Neuronal stem cell (in vitro differentiated cells): ENCODE measurements at regions not wholly inside any gene's neighbourhood (a gene's known extent, or its start where the extent isn't known, plus 50 kb on each side); places are given as distances from the start of the nearest gene placed in this dataset.

Experiments
- DNase-seq: peaks from one replicate; pipeline ENCODE4 v3.0.0-alpha.2; 2013; ENCODE audit warnings: low spot score
- H2AFZ ChIP-seq: one replicate; pipeline ENCODE4 v1.6.1; 2013; ENCODE audit warnings: mild to moderate bottlenecking, low read length, inconsistent platforms
- H2AK5ac ChIP-seq: 2 replicates; pipeline ENCODE4 v1.6.1; 2013; ENCODE audit warnings: low read depth, mild to moderate bottlenecking, inconsistent platforms, low read length, moderate library complexity, mixed read lengths
- H2BK120ac ChIP-seq: 2 replicates; pipeline ENCODE4 v1.6.1; 2013; ENCODE audit warnings: low read depth, mild to moderate bottlenecking, inconsistent platforms, low read length, moderate library complexity, mixed read lengths
- H2BK12ac ChIP-seq: one replicate; pipeline ENCODE4 v1.6.1; 2013; ENCODE audit warnings: low read length, inconsistent platforms
- H2BK15ac ChIP-seq: 2 replicates; pipeline ENCODE4 v1.6.1; 2013; ENCODE audit warnings: mild to moderate bottlenecking, low read length, inconsistent platforms, mixed read lengths
- H2BK5ac ChIP-seq: one replicate; pipeline ENCODE4 v1.6.1; 2013; ENCODE audit warnings: inconsistent platforms, mild to moderate bottlenecking, low read length, moderate library complexity
- H3K14ac ChIP-seq: one replicate; pipeline ENCODE4 v1.6.1; 2013; ENCODE audit warnings: low read length, inconsistent platforms
- H3K18ac ChIP-seq: 2 replicates; pipeline ENCODE4 v1.6.1; 2013; ENCODE audit warnings: low read length, inconsistent platforms
- H3K23ac ChIP-seq: 2 replicates; pipeline ENCODE4 v1.6.1; 2013; ENCODE audit warnings: low read depth, mild to moderate bottlenecking, mixed read lengths, low read length, inconsistent platforms; ENCODE audit not compliant: poor library complexity
- H3K27ac ChIP-seq: replicated peaks from 3 replicates; pipeline ENCODE4 v1.5.1; 2013; ENCODE audit warnings: low read length, inconsistent platforms
- H3K27me3 ChIP-seq, 3 experiments: 2 replicates each; pipeline ENCODE4 v1.6.1; 2013; ENCODE audit warnings: low read length in 3 of 3, mild to moderate bottlenecking in 2 of 3, inconsistent platforms in 1 of 3, low read depth in 1 of 3, mixed read lengths in 1 of 3, moderate library complexity in 1 of 3; ENCODE audit not compliant: control insufficient read depth in 3 of 3, insufficient read depth in 3 of 3
- H3K36me3 ChIP-seq, 2 donors: replicated peaks in 1 of 2; 2 replicates each; pipeline ENCODE4 v1.6.1; 2013; ENCODE audit warnings: low read length in 2 of 2; ENCODE audit not compliant: control insufficient read depth in 2 of 2, insufficient read depth in 2 of 2
- H3K4ac ChIP-seq: 2 replicates; pipeline ENCODE4 v1.6.1; 2013; ENCODE audit warnings: inconsistent platforms, mild to moderate bottlenecking, low read length, moderate library complexity
- H3K4me1 ChIP-seq, 2 donors: 1 replicate in 1 of 2; 2 replicates in 1 of 2; pipeline ENCODE4 v1.6.1; 2013; ENCODE audit warnings: low read length in 2 of 2, low read depth in 1 of 2; ENCODE audit not compliant: control insufficient read depth in 2 of 2, insufficient read depth in 1 of 2
- H3K4me2 ChIP-seq: one replicate; pipeline ENCODE4 v1.6.1; 2013; ENCODE audit warnings: mild to moderate bottlenecking, low read length, inconsistent platforms; ENCODE audit not compliant: insufficient read depth, poor library complexity, severe bottlenecking
- H3K4me3 ChIP-seq, 2 donors: 2 replicates each; pipeline ENCODE4 v1.5.1; 2013; ENCODE audit warnings: low read length in 2 of 2, mild to moderate bottlenecking in 2 of 2, inconsistent platforms in 1 of 2, moderate library complexity in 1 of 2
- H3K79me1 ChIP-seq: one replicate; pipeline ENCODE4 v1.6.1; 2013; ENCODE audit warnings: low read depth, mild to moderate bottlenecking, inconsistent platforms, low read length, moderate library complexity
- H3K9ac ChIP-seq: one replicate; pipeline ENCODE4 v1.6.1; 2013; ENCODE audit warnings: mild to moderate bottlenecking, low read depth, low read length, inconsistent platforms; ENCODE audit not compliant: poor library complexity
- H3K9me3 ChIP-seq, 2 donors: replicated peaks in 1 of 2; 2 replicates each; pipeline versions ENCODE3 to v1.6.1; 2013; ENCODE audit warnings: low read length in 2 of 2, mild to moderate bottlenecking in 2 of 2, inconsistent platforms in 1 of 2, low read depth in 1 of 2, mixed read lengths in 1 of 2, moderate library complexity in 1 of 2; ENCODE audit not compliant: control insufficient read depth in 2 of 2, insufficient read depth in 1 of 2
- H4K8ac ChIP-seq: one replicate; pipeline ENCODE4 v1.6.1; 2013; ENCODE audit warnings: low read depth, mild to moderate bottlenecking, inconsistent platforms, low read length, moderate library complexity
- H4K91ac ChIP-seq: one replicate; pipeline ENCODE4 v1.6.1; 2013; ENCODE audit warnings: low read length, low read depth, mild to moderate bottlenecking, inconsistent platforms; ENCODE audit not compliant: poor library complexity
- WGBS, 2 donors: extraction: QIAGEN DNeasy Blood & Tissue Kit; methylation state at CpG; one replicate each; pipeline ENCODE4 v1.1.7; 2013; ENCODE audit warnings: missing lambda C conversion rate in 2 of 2, mixed read lengths in 1 of 2; ENCODE audit not compliant: insufficient read length in 2 of 2, insufficient replicate concordance in 1 of 2; ENCODE audit errors: extremely low coverage in 2 of 2; 5-methylcytosine and 5-hydroxymethylcytosine counted together

DNA sequence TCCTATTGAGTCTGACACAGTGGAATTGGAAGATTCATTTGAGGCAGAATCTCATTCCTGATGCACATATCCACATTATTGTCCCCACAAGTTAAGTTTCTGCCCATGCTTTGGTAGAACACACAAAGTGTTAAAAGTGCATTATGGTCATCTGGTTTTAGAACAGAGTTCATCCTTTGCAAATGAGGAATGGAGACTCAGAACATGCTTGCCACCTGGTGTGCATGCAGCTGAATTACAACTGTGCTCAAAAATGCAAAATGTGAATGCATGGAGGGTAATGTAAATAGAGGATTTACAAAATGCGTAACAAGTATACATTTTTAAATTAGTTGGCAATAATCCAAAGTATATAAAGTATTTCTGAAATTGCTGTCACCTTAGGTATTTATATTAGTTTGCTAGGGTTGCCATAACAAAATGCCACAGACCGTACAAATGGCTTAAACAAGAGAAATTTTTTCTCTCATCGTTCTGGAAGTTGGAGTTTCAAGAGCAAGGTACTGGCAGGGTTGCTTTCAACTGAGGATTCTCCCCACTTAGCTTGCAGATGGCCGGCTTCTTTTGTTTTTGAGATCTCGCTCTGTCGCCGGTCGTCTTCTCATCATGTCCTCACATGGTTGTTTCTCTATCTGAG, 671.1 kb downstream of the TAF11L14 start:
- Histone ChIP-seq H3K9ac (no peak overlapping the region), H2BK5ac (no peak overlapping the region), H3K79me1 (no peaks in the 10 kb centered on the region), H3K27ac (no peak overlapping the region), H3K23ac (no peak overlapping the region), H3K4ac (no peak overlapping the region), H3K36me3 (no peaks in the 10 kb centered on the region), H3K18ac (no peak overlapping the region), H3K4me2 (no peak overlapping the region), H2BK12ac (no peak overlapping the region), H3K14ac (no peak overlapping the region), H4K8ac (no peak overlapping the region), H3K27me3 (no peaks in the 10 kb centered on the region), H2BK120ac (no peak overlapping the region), H2AK5ac (no peak overlapping the region), H2BK15ac (no peak overlapping the region), H4K91ac (no peak overlapping the region), H3K9me3 (no peaks in the 10 kb centered on the region), H3K4me1 (peaks cover 0 to 2% of the 10 kb centered on the region in 2 donors), H2AFZ (peak overlapping the region; percentile 54), H3K4me3 (no peak overlapping the region)
- no CpG with 5 or more reads among the region's 8 CpGs for WGBS, 2 donors
- DNase-seq: peak; percentile 21

DNA sequence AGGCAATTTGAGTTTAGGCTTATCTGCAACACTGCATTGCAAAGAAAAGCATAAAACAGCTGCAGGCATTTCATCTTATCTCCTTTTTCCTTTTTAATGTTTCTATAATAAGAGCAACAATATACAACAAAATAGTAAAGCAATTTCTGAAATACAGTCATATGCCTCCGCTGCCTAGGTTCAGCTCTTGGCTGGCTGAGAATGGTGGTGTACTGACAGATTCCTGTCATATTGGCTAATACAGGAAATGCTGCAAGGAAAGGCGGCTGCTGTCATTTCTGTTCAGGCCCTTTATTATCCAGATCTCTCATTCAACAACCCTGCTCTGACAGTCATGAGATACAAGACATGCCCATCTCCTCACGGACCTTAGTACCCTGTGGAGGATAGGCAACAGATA, 677.0 kb downstream of the TAF11L14 start:
- Histone ChIP-seq H3K4me3 (no peak overlapping the region), H2BK15ac (no peak overlapping the region), H3K4ac (no peak overlapping the region), H2BK5ac (no peak overlapping the region), H4K91ac (no peak overlapping the region), H2BK12ac (no peak overlapping the region), H2AK5ac (no peak overlapping the region), H3K27ac (no peak overlapping the region), H3K14ac (no peak overlapping the region), H2BK120ac (no peak overlapping the region), H3K9ac (no peak overlapping the region), H3K36me3 (no peaks in the 10 kb centered on the region), H3K4me1 (no peaks in the 10 kb centered on the region), H4K8ac (no peak overlapping the region), H3K18ac (no peak overlapping the region), H3K23ac (no peak overlapping the region), H3K4me2 (no peak overlapping the region), H2AFZ (peak overlapping the region; percentile 33), H3K9me3 (no peaks in the 10 kb centered on the region), H3K27me3 (no peaks in the 10 kb centered on the region), H3K79me1 (no peaks in the 10 kb centered on the region)
- no CpG with 5 or more reads among the region's 3 CpGs for WGBS, 2 donors
- no peak for DNase-seq

DNA sequence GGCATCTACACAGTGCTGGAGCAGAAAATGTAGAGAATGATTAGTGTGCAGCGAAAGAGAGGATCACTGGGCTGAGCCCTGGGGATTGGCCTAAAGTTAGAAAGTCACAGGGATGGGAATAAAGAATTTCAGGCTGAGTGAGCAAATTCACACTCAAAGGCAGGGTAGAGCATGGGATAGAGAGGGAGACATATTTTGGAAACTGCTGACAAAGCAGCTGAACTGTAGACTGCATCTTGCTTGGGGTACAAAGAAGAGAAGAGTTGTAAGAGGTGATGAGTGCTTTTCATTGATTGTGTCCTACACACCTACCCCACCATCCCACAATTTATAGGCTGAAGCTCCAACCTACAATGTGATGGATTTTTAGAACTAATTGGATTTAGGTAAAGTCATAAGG, 677.8 kb downstream of the TAF11L14 start:
- no peak overlapping the region for H3K23ac ChIP-seq
- H3K4me1 ChIP-seq: no peaks in the 10 kb centered on the region
- no peak overlapping the region for H4K91ac ChIP-seq
- no peak overlapping the region for H3K9ac ChIP-seq
- no peak overlapping the region for H4K8ac ChIP-seq
- no peak overlapping the region for H2AK5ac ChIP-seq
- H3K14ac ChIP-seq: no peak overlapping the region
- H3K9me3 ChIP-seq: no peaks in the 10 kb centered on the region
- H2BK15ac ChIP-seq: no peak overlapping the region
- peak overlapping the region; percentile 21 for H2AFZ ChIP-seq
- no peak overlapping the region for H2BK120ac ChIP-seq
- H3K27ac ChIP-seq: no peak overlapping the region
- no peaks in the 10 kb centered on the region for H3K27me3 ChIP-seq
- no peak overlapping the region for H2BK12ac ChIP-seq
- no peak overlapping the region for H3K4me2 ChIP-seq
- H3K79me1 ChIP-seq: no peaks in the 10 kb centered on the region
- no peak overlapping the region for H3K4ac ChIP-seq
- H3K18ac ChIP-seq: no peak overlapping the region
- DNase-seq: no peak
- no CpG with 5 or more reads among the region's 1 CpG for WGBS, 2 donors
- H3K36me3 ChIP-seq: no peaks in the 10 kb centered on the region
- no peak overlapping the region for H2BK5ac ChIP-seq
- H3K4me3 ChIP-seq: no peak overlapping the region

DNA sequence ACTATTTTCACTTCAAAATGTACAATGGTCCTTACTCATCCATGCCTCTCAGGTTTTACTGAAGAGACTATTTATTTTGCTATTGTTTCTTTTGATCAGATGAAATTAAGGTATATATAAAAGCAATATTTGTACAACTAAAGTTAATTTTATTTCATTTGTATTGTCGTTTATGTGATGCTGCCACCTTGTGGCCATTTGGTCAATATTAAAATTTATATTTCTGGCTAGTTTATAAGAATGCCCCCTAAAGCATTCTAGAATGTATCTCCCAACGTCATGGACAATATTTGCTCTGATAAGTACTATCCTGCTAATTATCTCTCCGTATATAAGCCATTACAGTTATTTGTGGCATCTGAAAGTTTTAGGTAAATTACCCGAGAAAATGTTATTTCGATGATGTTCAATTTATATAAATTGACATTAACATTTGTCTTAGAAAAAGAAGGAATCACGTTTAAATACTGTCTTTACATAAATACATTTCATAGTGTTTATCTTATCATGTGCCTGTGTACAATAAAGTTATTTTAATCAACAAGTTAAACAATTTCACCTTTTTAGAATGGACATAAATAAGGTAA, 680.0 kb downstream of the TAF11L14 start:
- no peak overlapping the region for H4K91ac ChIP-seq
- no peak overlapping the region for H3K18ac ChIP-seq
- no peak overlapping the region for H3K4ac ChIP-seq
- H3K4me1 ChIP-seq: no peaks in the 10 kb centered on the region
- H2BK5ac ChIP-seq: no peak overlapping the region
- no peak overlapping the region for H3K4me2 ChIP-seq
- WGBS, 2 donors: no CpG with 5 or more reads among the region's 6 CpGs
- H2BK15ac ChIP-seq: no peak overlapping the region
- no peak overlapping the region for H4K8ac ChIP-seq
- no peak overlapping the region for H2BK12ac ChIP-seq
- no peak overlapping the region for H2BK120ac ChIP-seq
- no peak overlapping the region for H2AFZ ChIP-seq
- H3K23ac ChIP-seq: no peak overlapping the region
- no peak overlapping the region for H2AK5ac ChIP-seq
- H3K27me3 ChIP-seq: no peaks in the 10 kb centered on the region
- H3K9ac ChIP-seq: no peak overlapping the region
- H3K36me3 ChIP-seq: no peaks in the 10 kb centered on the region
- H3K9me3 ChIP-seq: no peaks in the 10 kb centered on the region
- H3K27ac ChIP-seq: no peak overlapping the region
- H3K79me1 ChIP-seq: no peaks in the 10 kb centered on the region
- DNase-seq: no peak
- H3K14ac ChIP-seq: no peak overlapping the region
- no peak overlapping the region for H3K4me3 ChIP-seq
